Muscle layer of colon (tissue), 2 donors: ENCODE measurements at regions not wholly inside any gene's neighbourhood (a gene's known extent, or its start where the extent isn't known, plus 50 kb on each side); places are given as distances from the start of the nearest gene placed in this dataset.

Source experiments
- H3K27ac ChIP-seq: one replicate; pipeline ENCODE4 v1.7.0; 2013; ENCODE audit warnings: low read depth, mild to moderate bottlenecking, low read length, moderate library complexity
- H3K27me3 ChIP-seq, 2 donors: one replicate each; pipeline ENCODE4 v1.7.0; 2013; ENCODE audit warnings: low read length in 2 of 2, mild to moderate bottlenecking in 2 of 2; ENCODE audit not compliant: insufficient read depth in 2 of 2, control insufficient read depth in 1 of 2
- H3K36me3 ChIP-seq: one replicate; pipeline ENCODE4 v1.7.0; 2013; ENCODE audit warnings: mild to moderate bottlenecking, low read length; ENCODE audit not compliant: insufficient read depth
- H3K4me1 ChIP-seq: one replicate; pipeline ENCODE4 v1.7.0; 2013; ENCODE audit warnings: mild to moderate bottlenecking, low read length; ENCODE audit not compliant: insufficient read depth
- H3K4me3 ChIP-seq, 2 donors: one replicate each; pipeline ENCODE4 v1.7.0; 2013; ENCODE audit warnings: low read length in 2 of 2, low read depth in 1 of 2, mild to moderate bottlenecking in 1 of 2, moderate library complexity in 1 of 2
- H3K9ac ChIP-seq: one replicate; pipeline ENCODE4 v1.7.0; 2013; ENCODE audit warnings: low read length
- H3K9me3 ChIP-seq: one replicate; pipeline ENCODE4 v1.7.0; 2013; ENCODE audit warnings: mild to moderate bottlenecking, low read length
- donor health status: abdominal sarcoma.
- donor health status: Adenocarcinoma of cecum.

DNA sequence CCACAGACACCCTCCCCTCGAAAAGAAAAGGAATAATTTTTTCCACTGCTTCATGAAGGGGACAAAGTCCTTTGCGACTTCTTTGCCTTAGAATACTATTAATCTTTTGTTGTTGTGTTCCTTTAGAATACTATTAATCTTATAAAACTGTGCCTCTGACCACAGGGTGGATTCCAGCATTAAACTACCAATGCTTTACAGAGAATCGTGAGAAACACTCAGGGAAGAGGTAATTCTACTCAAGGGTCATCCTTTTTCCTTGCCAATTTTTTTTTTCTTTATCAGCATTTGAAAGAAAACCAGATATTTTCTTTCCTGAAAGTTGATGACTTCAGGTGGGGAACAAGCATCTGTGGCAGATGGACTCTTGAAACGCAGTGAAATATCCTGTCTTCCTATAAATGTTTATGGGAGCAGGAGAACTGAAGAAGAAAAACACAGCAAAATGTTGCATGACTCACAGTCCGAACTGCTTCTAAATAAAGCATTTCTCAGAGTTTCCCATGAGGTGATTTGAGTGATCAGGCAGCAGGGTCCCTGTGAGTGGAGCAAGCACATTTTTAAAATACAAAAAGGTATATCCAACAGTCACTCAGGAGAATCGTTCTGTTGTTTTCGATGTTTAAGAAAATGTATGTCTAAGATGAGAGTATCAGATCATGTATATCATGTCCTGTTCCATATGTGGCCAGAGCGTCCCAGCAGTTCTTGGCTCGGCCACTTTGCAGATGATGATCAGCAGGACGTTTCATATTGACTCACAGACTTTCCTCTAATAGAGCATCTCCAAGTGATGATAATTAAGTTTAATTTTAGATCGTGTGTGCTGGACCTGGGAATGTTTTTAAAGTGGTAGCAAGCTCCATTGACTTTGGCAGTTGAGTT lies 154.2 kb upstream of the RUNX1 start:
- Histone ChIP-seq H3K9me3 (no peaks in the 10 kb centered on the region), H3K27me3 (no peaks in the 10 kb centered on the region), H3K9ac (no peak overlapping the region), H3K36me3 (no peaks in the 10 kb centered on the region), H3K27ac (no peak overlapping the region), H3K4me3 (no peak overlapping the region), H3K4me1 (peaks cover 31% of the 10 kb centered on the region)

DNA sequence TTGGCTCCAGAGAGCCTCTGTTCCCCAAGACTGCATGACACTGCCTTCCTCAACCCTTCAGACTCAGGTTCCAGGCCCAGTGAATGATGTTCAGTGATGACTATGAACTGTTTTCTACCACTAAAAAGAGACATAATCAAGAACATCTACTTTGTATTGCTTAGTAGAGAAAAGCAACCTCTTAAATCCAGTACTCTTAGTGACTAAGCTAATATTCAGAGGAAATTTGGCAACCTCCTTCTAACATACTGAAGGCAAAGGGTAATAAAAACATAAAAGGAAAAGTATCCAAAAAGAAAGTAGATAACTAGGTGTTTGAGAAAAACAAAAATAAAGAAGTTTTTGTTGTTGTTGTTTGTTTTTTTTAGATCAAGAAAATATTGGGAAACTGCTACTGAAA lies 153.3 kb upstream of the RUNX1 start:
- H3K9me3 ChIP-seq, result no peaks in the 10 kb centered on the region
- H3K27me3 ChIP-seq, result no peaks in the 10 kb centered on the region
- no peaks in the 10 kb centered on the region for H3K36me3 ChIP-seq
- H3K4me3 ChIP-seq, result no peak overlapping the region
- H3K4me1 ChIP-seq, result peaks cover 31% of the 10 kb centered on the region
- no peak overlapping the region for H3K27ac ChIP-seq
- H3K9ac ChIP-seq, result no peak overlapping the region

DNA sequence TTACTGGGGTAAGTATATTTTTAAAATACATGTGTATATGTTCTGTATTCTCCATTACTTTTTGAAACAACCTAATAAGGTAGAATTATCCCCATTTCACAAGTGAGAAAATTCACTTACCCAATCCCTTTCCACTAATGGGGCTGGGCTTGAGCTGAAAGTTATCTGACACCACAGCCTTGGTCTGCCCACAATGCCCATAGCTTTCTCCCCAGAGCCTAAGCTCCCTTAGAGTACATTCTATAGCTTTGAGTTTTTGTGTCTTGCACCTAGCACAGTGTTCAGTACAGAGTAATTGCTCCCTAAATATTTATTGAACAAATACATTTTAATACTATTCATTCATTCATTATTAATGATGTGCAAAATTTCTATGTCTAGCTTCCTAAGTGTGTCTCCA lies 152.7 kb upstream of the RUNX1 start:
- Histone ChIP-seq H3K36me3 (no peaks in the 10 kb centered on the region), H3K4me1 (peaks cover 31% of the 10 kb centered on the region), H3K9me3 (no peaks in the 10 kb centered on the region), H3K9ac (no peak overlapping the region), H3K27me3 (no peaks in the 10 kb centered on the region), H3K27ac (no peak overlapping the region), H3K4me3 (no peak overlapping the region)

DNA sequence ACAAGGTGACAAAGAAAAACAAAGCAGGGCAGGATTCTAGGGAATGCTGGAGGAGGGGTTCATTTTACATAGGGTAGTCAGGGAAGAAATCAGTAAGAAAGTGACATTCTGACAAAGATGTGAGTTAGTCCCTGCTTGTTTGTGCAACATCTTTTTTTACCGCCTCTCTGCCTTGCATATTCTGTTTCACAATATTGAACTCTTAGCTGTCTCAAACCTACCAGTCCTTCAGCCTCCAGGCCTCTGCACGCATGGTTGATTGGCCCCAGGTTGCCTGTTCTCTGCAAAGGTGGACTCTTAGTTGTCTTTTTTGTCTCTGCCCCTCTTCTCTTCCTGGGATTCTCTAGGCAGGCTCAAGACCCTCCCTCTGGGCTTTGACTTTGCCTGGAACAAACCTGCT lies 152.2 kb upstream of the RUNX1 start:
- no peak overlapping the region for H3K27ac ChIP-seq
- no peaks in the 10 kb centered on the region for H3K36me3 ChIP-seq
- no peaks in the 10 kb centered on the region for H3K9me3 ChIP-seq
- H3K4me3 ChIP-seq, result no peak overlapping the region
- H3K9ac ChIP-seq, result no peak overlapping the region
- no peaks in the 10 kb centered on the region for H3K27me3 ChIP-seq
- H3K4me1 ChIP-seq, result peaks cover 31% of the 10 kb centered on the region

DNA sequence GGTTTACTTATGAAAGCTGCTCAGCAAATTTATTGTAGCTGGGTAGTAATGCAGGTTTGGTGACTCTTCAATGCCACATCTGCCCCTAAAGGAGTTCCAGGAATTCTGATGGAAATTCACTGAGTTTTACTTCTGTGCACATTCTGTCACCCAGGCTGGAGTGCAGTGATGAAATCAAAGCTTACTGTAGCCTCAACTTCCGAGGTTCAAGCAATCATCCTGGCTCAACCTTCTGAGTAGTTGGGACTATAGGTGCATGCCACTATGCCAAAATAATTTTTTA lies 150.6 kb upstream of the RUNX1 start:
- Histone ChIP-seq H3K4me1 (peaks cover 19% of the 10 kb centered on the region), H3K27me3 (no peaks in the 10 kb centered on the region), H3K9ac (no peak overlapping the region), H3K9me3 (no peaks in the 10 kb centered on the region), H3K36me3 (no peaks in the 10 kb centered on the region), H3K27ac (no peak overlapping the region), H3K4me3 (no peak overlapping the region)

DNA sequence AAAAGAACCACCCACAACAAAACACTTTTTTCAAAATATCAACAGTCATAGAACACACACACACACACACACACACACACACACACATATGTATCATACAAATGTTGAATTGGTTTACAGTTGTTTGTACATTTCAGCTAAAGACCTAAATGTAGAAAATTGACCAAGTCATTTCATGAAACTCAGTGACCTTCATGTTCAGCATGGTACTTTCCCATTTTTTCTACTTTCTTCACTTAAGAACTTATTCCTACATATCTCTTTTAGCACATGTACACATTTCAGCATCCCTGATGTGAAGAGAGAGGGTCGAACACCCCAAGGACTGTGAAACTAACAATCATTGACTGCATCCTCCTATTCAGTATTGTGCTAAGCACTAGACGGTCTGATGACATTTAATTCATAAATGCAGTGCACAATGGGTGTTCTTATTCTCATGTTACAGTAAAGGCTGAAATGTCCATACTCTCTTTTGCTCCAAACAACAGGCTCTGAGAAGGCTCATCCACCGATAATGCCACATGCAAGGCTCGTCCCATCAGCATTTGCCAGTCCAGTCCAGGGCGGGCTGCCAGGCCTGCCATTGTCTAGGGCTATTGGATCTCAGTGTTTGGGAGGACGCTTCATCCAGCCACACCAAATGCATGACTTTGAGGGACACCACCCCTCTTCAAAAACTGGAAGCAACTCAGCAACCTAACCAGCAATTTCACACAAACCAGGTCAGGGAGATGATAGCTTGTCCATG lies 150.1 kb upstream of the RUNX1 start:
- no peaks in the 10 kb centered on the region for H3K36me3 ChIP-seq
- no peak overlapping the region for H3K9ac ChIP-seq
- H3K9me3 ChIP-seq, result no peaks in the 10 kb centered on the region
- H3K4me1 ChIP-seq, result peaks cover 19% of the 10 kb centered on the region
- no peak overlapping the region for H3K4me3 ChIP-seq
- H3K27ac ChIP-seq, result no peak overlapping the region
- no peaks in the 10 kb centered on the region for H3K27me3 ChIP-seq

DNA sequence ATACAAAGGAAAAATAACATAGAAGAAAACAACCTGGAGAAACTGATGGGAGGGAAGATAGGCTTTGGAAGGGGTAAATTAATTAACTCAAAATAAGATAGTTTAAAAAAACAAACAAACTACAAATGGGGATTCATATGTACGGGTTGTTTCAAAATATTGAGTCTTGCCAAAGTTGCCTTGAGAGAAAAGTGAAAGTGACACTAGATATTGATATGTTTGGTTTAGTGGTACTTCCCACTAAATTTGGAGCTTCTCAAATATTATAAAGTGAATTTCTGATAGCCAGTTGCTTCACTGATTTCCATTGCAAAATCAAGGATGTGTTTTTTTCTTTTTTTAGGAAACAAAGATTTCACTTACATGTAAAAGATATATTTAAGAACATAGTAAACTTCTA lies 149.5 kb upstream of the RUNX1 start:
- no peaks in the 10 kb centered on the region for H3K9me3 ChIP-seq
- no peak overlapping the region for H3K4me3 ChIP-seq
- H3K9ac ChIP-seq, result no peak overlapping the region
- no peaks in the 10 kb centered on the region for H3K27me3 ChIP-seq
- H3K27ac ChIP-seq, result no peak overlapping the region
- peaks cover 13% of the 10 kb centered on the region for H3K4me1 ChIP-seq
- H3K36me3 ChIP-seq, result no peaks in the 10 kb centered on the region

DNA sequence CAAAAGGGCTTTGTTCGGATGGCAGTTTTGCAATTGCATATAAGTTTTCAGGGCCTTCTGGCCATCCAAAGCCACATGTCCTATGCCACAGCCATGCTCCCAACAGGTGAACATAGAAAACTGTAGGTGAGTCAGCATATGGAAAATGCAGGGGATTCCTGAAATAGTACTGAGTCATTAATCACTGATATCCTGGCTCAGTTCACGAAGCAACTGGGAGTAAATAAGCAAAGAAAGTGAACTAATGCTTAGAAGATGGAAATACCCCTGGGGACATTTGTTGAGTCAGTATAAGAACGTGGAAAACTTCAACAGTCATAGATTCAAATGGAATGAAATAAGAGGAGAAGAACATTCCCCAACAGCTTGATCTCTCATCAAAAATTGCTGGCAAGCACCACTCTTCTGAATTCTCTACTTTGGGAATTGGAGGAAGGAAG lies 148.9 kb upstream of the RUNX1 start:
- no peak overlapping the region for H3K27ac ChIP-seq
- no peaks in the 10 kb centered on the region for H3K36me3 ChIP-seq
- no peaks in the 10 kb centered on the region for H3K27me3 ChIP-seq
- no peaks in the 10 kb centered on the region for H3K9me3 ChIP-seq
- no peak overlapping the region for H3K9ac ChIP-seq
- no peak overlapping the region for H3K4me3 ChIP-seq
- peaks cover 8% of the 10 kb centered on the region for H3K4me1 ChIP-seq

DNA sequence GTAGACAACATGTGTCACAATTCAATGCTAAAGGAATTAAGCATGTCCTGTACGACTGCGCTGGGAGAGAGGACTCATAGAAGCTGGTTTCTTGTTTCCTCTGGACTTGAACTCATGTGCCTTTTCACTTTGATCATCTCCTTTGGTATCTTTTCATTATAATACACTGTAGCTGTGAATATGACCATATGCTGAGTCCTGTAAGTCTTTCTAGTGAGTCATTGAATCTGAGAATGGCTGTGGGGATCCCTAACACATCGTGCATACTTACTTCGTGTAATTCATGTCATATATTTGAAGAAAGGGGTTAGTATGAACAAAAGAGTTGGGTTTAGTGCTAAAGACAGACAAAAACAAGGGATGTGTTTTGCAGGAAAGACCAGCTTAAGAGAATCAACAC lies 148.1 kb upstream of the RUNX1 start:
- Histone ChIP-seq H3K9ac (no peak overlapping the region), H3K27me3 (no peaks in the 10 kb centered on the region), H3K27ac (no peak overlapping the region)

DNA sequence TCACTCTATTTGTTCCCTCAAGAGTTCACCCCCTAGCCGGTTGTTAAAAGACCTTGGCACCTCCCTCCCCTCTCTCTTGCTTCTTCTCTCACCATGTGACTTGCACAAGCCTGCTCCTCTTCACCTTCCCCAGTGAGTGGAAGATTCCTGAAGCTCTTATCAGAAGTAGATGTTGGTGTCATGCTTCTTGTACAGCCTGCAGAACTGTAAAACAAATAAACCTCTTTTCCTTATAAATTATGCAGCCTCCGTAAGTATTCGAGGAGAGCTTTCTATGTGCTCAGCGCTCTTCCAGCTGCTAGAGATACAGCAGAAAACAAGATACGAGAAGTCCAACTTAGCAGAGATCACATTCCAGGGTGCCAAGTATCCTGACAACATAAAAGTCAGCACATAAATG lies 147.0 kb upstream of the RUNX1 start:
- no peaks in the 10 kb centered on the region for H3K4me1 ChIP-seq
- H3K36me3 ChIP-seq, result no peaks in the 10 kb centered on the region
- H3K4me3 ChIP-seq, result no peak overlapping the region
- H3K9me3 ChIP-seq, result no peaks in the 10 kb centered on the region
- H3K27me3 ChIP-seq, result no peaks in the 10 kb centered on the region
- no peak overlapping the region for H3K9ac ChIP-seq
- no peak overlapping the region for H3K27ac ChIP-seq

More for the DNA sequence above, 148.1 kb upstream of the RUNX1 start:
- no peaks in the 10 kb centered on the region for H3K9me3 ChIP-seq
- no peak overlapping the region for H3K4me3 ChIP-seq
- H3K36me3 ChIP-seq, result no peaks in the 10 kb centered on the region
- no peaks in the 10 kb centered on the region for H3K4me1 ChIP-seq

DNA sequence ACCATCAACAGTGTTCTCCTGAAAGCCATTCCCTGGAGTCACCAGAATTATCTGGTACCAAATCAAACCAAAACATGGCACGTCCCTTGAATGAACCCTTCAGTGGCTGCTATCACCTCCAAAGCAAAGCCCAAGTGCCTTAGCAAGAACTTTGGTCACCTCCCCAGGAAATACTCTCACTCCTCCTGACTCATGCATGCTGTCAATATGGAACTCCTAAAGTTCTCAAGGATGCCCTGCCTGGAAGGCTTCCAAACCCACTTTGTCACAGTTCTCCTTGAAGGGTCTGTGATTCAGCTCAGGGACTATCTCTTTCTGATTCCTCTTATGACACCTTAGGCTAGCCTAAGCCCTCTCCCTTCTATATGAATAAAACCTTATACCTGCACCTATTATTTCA lies 146.1 kb upstream of the RUNX1 start:
- Histone ChIP-seq H3K4me1 (peaks cover 4% of the 10 kb centered on the region), H3K9ac (no peak overlapping the region), H3K4me3 (no peak overlapping the region), H3K27me3 (no peaks in the 10 kb centered on the region), H3K9me3 (no peaks in the 10 kb centered on the region), H3K27ac (no peak overlapping the region), H3K36me3 (no peaks in the 10 kb centered on the region)

DNA sequence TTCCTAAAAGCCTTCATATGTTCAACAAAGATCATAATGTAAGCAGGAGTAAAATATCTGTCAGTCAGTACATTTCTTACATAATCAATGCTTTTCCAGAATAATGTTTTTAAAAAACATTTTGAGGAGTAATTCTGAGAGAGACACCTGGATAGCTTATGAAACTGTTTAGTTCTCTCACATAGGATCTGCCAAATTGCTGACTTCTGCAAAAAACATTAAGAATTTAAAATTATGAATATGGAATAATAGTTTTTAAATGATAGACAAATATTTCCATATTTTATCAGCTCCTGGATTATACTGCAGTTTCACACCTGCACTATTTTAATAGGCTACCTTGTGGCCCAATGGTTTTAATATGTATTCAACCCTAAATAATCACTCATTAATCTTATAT lies 142.7 kb upstream of the RUNX1 start:
- Histone ChIP-seq H3K9ac (no peak overlapping the region), H3K4me3 (no peak overlapping the region), H3K9me3 (no peaks in the 10 kb centered on the region), H3K4me1 (peaks cover 14% of the 10 kb centered on the region), H3K27me3 (no peaks in the 10 kb centered on the region), H3K27ac (no peak overlapping the region), H3K36me3 (no peaks in the 10 kb centered on the region)
